ACC112 (cell line): ENCODE measurements at regions not wholly inside any gene's neighbourhood (a gene's known extent, or its start where the extent isn't known, plus 50 kb on each side); places are given as distances from the start of the nearest gene placed in this dataset.
A peak's percentile ranks its signal among the peaks of the same experiment; 100 is the strongest.

Source experiments
- H2AFZ ChIP-seq: fragments of 200-600 bp; sonication (generic); one replicate; pipeline ENCODE4 v1.6.0; 2017; ENCODE audit warnings: antibody characterized with exemption, low read length; ENCODE audit not compliant: unreplicated experiment
- H3K27ac ChIP-seq: fragments of 200-600 bp; sonication (generic); 2 replicates; pipeline ENCODE4 v1.5.1; 2014; ENCODE audit warnings: low read depth, mild to moderate bottlenecking, antibody characterized with exemption, low read length, moderate library complexity
- H3K27me3 ChIP-seq: fragments of 200-600 bp; sonication (generic); 2 replicates; pipeline ENCODE4 v1.6.1; 2014; ENCODE audit warnings: mild to moderate bottlenecking, antibody characterized with exemption, low read length, moderate library complexity, mixed read lengths; ENCODE audit not compliant: insufficient read depth
- H3K36me3 ChIP-seq: fragments of 200-600 bp; sonication (generic); 2 replicates; pipeline ENCODE4 v1.6.1; 2016; ENCODE audit warnings: mild to moderate bottlenecking, antibody characterized with exemption, low read length, moderate library complexity, mixed read lengths; ENCODE audit not compliant: insufficient read depth
- H3K4me1 ChIP-seq: fragments of 200-600 bp; sonication (generic); one replicate; pipeline ENCODE4 v1.6.1; 2016; ENCODE audit warnings: low read length, mixed read lengths; ENCODE audit not compliant: insufficient read depth, unreplicated experiment, control insufficient read depth
- H3K4me3 ChIP-seq: fragments of 200-600 bp; sonication (generic); 2 replicates; pipeline ENCODE4 v1.5.1; 2014; ENCODE audit warnings: mild to moderate bottlenecking, low read depth, low read length
- H3K79me2 ChIP-seq: fragments of 200-600 bp; sonication (generic); one replicate; pipeline ENCODE4 v1.6.0; 2016; ENCODE audit warnings: low read length; ENCODE audit not compliant: control insufficient read depth, unreplicated experiment, insufficient read depth

- Histone ChIP-seq H2AFZ (no peak overlapping the region), H3K27ac (no peak overlapping the region), H3K36me3 (no peaks in the 10 kb centered on the region), H3K4me3 (no peak overlapping the region), H3K4me1 (peaks cover 14% of the 10 kb centered on the region), H3K79me2 (no peaks in the 10 kb centered on the region), H3K27me3 (no peaks in the 10 kb centered on the region)
Measured at GRCh38 chr1:56139836-56140235, 439.5 kb downstream of the PLPP3 start.

DNA sequence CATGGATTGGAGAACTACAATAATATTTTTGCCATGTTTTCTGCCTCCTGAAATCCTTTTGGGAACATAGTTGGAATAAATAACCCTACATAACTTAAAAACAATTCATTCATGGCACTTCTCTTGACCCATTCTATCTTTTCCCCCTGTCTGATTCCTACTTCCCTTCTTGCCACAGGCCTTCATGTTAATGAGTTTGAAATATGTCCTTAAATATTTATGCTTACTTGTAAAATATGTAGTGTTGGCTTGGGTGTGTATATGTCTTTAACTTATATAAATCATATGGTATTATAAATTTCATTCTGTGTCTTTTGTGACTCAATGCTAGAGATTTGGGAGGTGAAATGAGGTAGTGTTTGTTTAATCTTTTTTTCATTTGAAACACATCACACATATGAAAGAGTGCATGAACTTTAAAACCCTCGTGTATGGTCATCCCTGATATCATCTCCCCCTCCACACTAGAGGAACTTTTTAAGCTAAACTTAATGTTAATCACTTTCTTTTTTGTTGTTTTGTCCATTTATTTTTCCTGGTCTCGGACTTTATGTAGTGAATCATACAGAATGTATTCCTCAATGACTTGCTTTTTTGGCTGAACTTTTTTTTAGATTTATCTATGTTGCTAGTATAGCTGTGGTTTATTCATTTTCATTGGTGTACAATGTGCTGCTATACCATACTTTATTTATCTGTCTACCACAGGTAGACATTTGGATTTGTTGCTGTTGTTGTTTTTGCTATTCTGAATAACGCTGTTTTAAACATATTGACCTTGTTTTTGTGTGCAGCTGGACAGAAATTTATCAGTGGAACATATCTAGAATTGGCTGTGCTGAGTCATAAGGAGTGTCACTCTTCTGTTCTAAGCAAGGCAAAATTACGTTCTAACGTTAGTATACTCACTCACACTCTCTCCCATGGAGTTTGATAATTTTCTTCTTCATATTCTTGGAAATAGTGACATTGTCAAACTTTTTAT lies 441.6 kb downstream of the PLPP3 start:
- Histone ChIP-seq H3K79me2 (no peaks in the 10 kb centered on the region), H3K27ac (peak overlapping the region; percentile 86), H3K4me1 (peaks cover 14% of the 10 kb centered on the region), H3K36me3 (no peaks in the 10 kb centered on the region), H3K4me3 (peak overlapping the region; percentile 55), H3K27me3 (no peaks in the 10 kb centered on the region), H2AFZ (no peak overlapping the region)

- peak overlapping the region; percentile 86 for H3K27ac ChIP-seq
- no peaks in the 10 kb centered on the region for H3K27me3 ChIP-seq
- no peaks in the 10 kb centered on the region for H3K79me2 ChIP-seq
- no peak overlapping the region for H2AFZ ChIP-seq
- H3K4me1 ChIP-seq, result peaks cover 14% of the 10 kb centered on the region
- H3K4me3 ChIP-seq, result no peak overlapping the region
- no peaks in the 10 kb centered on the region for H3K36me3 ChIP-seq
Measured at GRCh38 chr1:56137090-56137489, 442.3 kb downstream of the PLPP3 start.

DNA sequence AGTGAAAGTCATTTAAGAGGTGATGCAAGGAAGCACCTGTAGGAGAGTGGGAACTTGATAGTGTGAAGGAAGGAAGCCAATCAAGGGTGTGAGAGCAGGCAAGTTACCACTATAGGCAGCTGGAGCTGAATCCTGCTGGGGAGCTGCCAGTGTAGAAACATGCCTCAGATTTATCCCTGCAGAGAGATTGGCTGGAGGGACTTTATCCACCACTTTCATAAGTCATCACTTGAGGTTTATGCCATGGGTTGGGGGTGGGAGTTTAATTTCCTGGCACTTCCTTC lies 443.6 kb downstream of the PLPP3 start:
- no peak overlapping the region for H3K4me3 ChIP-seq
- H2AFZ ChIP-seq, result no peak overlapping the region
- peaks cover 14% of the 10 kb centered on the region for H3K4me1 ChIP-seq
- H3K79me2 ChIP-seq, result no peaks in the 10 kb centered on the region
- H3K27ac ChIP-seq, result no peak overlapping the region
- no peaks in the 10 kb centered on the region for H3K27me3 ChIP-seq
- H3K36me3 ChIP-seq, result no peaks in the 10 kb centered on the region

DNA sequence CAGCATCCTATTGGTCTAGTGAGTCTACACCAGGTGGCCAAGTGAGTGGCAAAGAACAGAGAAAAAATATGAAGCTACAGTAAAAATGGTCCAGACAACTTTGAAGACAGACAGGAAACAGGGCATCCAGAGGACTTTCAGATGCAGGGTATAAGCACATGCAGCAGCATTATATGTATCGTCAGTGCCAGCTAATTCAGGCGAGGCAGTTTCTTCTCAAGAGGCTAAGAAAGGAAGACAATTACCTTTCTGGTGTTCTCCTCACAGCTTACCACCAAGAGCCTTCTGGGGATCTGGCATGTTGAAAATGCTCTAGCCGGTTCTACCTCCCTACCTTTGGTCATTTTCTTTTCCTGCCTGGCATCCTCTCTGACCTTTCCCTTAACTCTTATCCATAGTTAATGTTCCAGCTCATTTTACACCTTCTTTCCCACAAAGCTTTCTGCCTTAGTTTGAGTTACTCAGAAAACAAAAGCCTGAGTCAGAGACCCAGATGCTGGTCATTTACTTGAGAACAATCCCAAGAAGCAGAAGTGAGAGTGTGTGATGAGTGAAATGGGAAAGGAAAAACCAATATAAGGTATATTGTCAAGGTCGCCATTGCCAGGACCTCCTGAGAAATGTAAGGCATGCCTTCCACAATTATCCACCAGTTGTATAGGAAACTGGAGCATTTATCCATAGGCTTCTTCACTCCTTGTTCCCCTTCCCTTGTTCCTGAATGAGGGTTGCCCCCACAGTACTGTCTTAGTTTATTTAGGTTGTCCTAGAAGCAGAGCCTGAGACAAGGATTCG lies 444.1 kb downstream of the PLPP3 start:
- H3K27ac ChIP-seq, result no peak overlapping the region
- H2AFZ ChIP-seq, result no peak overlapping the region
- no peak overlapping the region for H3K4me3 ChIP-seq
- no peaks in the 10 kb centered on the region for H3K36me3 ChIP-seq
- H3K27me3 ChIP-seq, result no peaks in the 10 kb centered on the region
- peaks cover 14% of the 10 kb centered on the region for H3K4me1 ChIP-seq
- H3K79me2 ChIP-seq, result no peaks in the 10 kb centered on the region

DNA sequence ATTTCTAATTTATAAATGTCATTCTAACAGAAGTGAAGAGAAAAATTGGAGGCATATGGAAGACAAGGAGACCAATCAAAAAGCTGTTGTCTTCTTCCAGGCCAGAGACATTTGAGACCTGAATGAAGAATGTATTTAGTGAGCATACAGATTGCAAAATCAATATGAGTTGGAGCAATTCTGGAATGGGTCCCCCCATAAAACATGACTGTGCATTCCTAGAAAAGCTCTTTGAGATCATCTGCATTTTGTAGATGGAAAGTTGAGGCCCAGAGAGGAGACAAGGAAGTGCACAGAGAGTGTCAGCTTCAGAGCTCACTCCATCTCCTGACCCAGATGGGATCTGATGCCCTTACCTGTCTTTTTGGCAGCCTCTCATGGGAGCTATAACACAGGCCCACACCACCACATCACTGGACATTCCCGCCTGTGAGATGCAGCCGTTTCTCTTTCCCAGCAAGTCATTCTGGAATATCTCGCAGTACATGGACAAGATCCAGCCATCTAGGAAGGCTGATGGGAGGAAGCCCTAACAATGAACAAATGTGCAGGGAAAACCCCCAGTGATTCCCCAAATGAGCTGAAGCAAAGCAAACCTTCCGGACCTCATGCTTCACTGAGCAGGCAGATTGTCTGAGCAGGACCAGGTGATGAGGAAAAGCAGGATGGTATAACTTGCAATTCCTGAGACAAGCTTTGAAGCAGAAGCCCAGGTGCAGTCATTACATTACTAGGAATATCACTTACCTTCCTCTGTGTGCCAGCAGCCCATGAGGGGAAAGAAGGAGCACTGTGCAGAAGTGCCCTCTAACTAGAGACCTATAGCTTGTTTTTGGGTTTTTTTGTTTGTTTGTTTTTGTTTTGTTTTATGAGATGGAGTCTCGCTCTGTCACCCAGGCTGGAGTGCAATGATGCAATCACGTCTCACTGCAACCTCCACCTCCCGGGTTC lies 445.6 kb downstream of the PLPP3 start:
- no peaks in the 10 kb centered on the region for H3K27me3 ChIP-seq
- no peak overlapping the region for H3K4me3 ChIP-seq
- no peaks in the 10 kb centered on the region for H3K79me2 ChIP-seq
- peaks cover 14% of the 10 kb centered on the region for H3K4me1 ChIP-seq
- no peak overlapping the region for H3K27ac ChIP-seq
- H2AFZ ChIP-seq, result no peak overlapping the region
- no peaks in the 10 kb centered on the region for H3K36me3 ChIP-seq

DNA sequence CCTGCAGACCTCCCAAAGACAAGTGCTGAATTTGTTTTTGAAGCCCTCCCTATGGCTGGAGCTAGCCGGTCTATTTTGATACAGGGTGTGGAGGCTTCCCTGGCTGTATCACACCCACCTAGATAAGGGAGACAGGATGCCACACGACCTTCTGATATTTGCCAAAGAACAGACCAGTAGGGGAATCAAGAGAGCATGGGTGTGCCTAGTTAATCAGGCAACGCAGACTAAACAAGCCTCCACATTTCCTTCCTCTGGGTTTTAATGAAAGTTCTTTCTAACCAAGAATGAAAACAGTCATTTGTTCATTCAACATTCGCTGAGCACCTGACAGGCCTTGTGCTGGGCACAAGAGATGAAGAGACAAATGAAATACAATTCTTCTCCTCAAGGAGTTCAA lies 446.8 kb downstream of the PLPP3 start:
- no peaks in the 10 kb centered on the region for H3K36me3 ChIP-seq
- H3K4me1 ChIP-seq, result peaks cover 8% of the 10 kb centered on the region
- no peak overlapping the region for H3K27ac ChIP-seq
- no peak overlapping the region for H2AFZ ChIP-seq
- no peaks in the 10 kb centered on the region for H3K27me3 ChIP-seq
- no peak overlapping the region for H3K4me3 ChIP-seq
- no peaks in the 10 kb centered on the region for H3K79me2 ChIP-seq

DNA sequence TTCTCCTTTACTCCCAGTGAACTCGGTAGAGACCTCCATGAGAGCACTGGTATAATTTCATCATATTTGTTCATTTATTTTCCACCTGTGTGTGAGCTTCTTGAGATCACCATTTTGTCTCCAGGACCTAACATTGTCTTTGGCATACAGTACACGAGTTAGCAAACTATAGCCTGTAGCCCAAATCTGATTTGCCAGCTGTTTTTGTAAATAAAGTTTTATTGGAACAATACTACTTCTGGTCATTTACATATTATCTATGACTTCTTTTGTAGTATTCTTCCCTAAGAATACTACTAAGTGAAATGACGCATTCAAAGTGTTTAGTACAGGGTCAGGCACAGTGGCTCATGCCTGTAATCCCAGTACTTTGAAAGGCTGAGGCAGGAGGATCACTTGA lies 449.5 kb downstream of the PLPP3 start:
- H3K4me1 ChIP-seq, result peaks cover 3% of the 10 kb centered on the region
- no peak overlapping the region for H3K27ac ChIP-seq
- no peaks in the 10 kb centered on the region for H3K27me3 ChIP-seq
- H2AFZ ChIP-seq, result no peak overlapping the region
- no peaks in the 10 kb centered on the region for H3K36me3 ChIP-seq
- no peaks in the 10 kb centered on the region for H3K79me2 ChIP-seq
- H3K4me3 ChIP-seq, result no peak overlapping the region

- H2AFZ ChIP-seq, result no peak overlapping the region
- no peak overlapping the region for H3K4me3 ChIP-seq
- no peak overlapping the region for H3K27ac ChIP-seq
Measured at GRCh38 chr1:56125316-56125715, 454.0 kb downstream of the PLPP3 start.

DNA sequence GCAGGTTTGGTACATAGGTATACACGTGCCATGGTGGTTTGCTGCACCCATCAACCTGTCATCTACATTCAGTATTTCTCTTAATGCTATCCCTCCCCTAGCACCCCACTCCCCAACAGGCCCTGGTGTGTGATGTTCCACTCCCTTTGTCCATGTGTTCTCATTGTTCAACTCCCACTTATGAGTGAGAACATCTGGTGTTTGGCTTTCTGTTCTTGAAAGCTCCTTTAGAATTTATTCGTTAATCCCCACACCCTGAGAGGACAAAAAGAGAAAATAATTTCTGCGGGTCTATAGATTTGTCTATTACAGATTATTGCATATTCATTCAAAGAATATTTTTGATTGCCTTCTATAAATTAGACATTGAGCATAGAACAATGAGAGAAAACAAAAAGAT lies 455.5 kb downstream of the PLPP3 start:
- Histone ChIP-seq H3K4me1 (peaks cover 7% of the 10 kb centered on the region), H3K27ac (no peak overlapping the region)

More at GRCh38 chr1:56125316-56125715, 454.0 kb downstream of the PLPP3 start:
- no peaks in the 10 kb centered on the region for H3K36me3 ChIP-seq
- H3K27me3 ChIP-seq, result no peaks in the 10 kb centered on the region
- H3K4me1 ChIP-seq, result peaks cover 7% of the 10 kb centered on the region
- no peaks in the 10 kb centered on the region for H3K79me2 ChIP-seq

More for the DNA sequence above, 455.5 kb downstream of the PLPP3 start:
- Histone ChIP-seq H3K4me3 (no peak overlapping the region), H3K36me3 (no peaks in the 10 kb centered on the region), H2AFZ (no peak overlapping the region), H3K27me3 (no peaks in the 10 kb centered on the region), H3K79me2 (no peaks in the 10 kb centered on the region)
